Gastrocnemius medialis (tissue), 4 donors: ENCODE measurements at regions not wholly inside any gene's neighbourhood (a gene's known extent, or its start where the extent isn't known, plus 50 kb on each side); places are given as distances from the start of the nearest gene placed in this dataset.

Experiments used
- ATAC-seq, 2 donors: fragments of 150-250 bp; one replicate each; pipeline ENCODE4 v1.9.1; 2016
- DNase-seq, 2 donors: peaks; one replicate each; pipeline ENCODE4 v3.0.0-alpha.2; 2019
- H3K27ac ChIP-seq, 4 donors: fragments of 200-600 bp; sonication (generic); 1 replicate in 1 of 4; 2 replicates in 3 of 4; pipeline ENCODE4 v1.5.1; 2016 to 2018; ENCODE audit warnings: mild to moderate bottlenecking in 2 of 4, moderate library complexity in 1 of 4
- H3K27me3 ChIP-seq, 3 donors: fragments of 200-600 bp; sonication (generic) in 2 of 3; 1 replicate in 1 of 3; 2 replicates in 2 of 3; pipeline versions ENCODE4 v1.5.1 to v1.6.0; 2016 to 2019; ENCODE audit warnings: mild to moderate bottlenecking in 1 of 3, moderate library complexity in 1 of 3
- H3K36me3 ChIP-seq, 2 donors: fragments of 200-600 bp; sonication (generic) in 1 of 2; one replicate each; pipeline ENCODE4 v1.5.1; 2017 to 2018
- H3K4me1 ChIP-seq, 2 donors: fragments of 200-600 bp; sonication (generic) in 1 of 2; one replicate each; pipeline ENCODE4 v1.5.1; 2016 to 2017; ENCODE audit warnings: mild to moderate bottlenecking in 2 of 2
- H3K4me3 ChIP-seq, 4 donors: fragments of 200-600 bp; sonication (generic) in 3 of 4; 1 replicate in 1 of 4; 2 replicates in 3 of 4; pipeline ENCODE4 v1.5.1; 2016 to 2019; ENCODE audit warnings: mild to moderate bottlenecking in 2 of 4
- H3K9me3 ChIP-seq, 3 donors: fragments of 200-600 bp; sonication (generic) in 2 of 3; 1 replicate in 1 of 3; 2 replicates in 2 of 3; pipeline ENCODE4 v1.5.1; 2016 to 2019
- CTCF ChIP-seq, 5 experiments: fragments of 450-650 bp in 3 of 5; fragments of 200-600 bp in 2 of 5; sonication (generic) in 2 of 5; IDR thresholded peaks in 4 of 5; conservative IDR thresholded peaks in 1 of 5; 1 replicate in 4 of 5; 2 replicates in 1 of 5; pipeline ENCODE4 v1.5.1; 2016 to 2019; ENCODE audit warnings: antibody characterized with exemption in 5 of 5, mild to moderate bottlenecking in 3 of 5, moderate library complexity in 3 of 5
- POLR2A ChIP-seq, 2 donors: fragments of 450-650 bp; IDR thresholded peaks; one replicate each; pipeline ENCODE4 v1.6.1; 2017; ENCODE audit warnings: antibody characterized with exemption in 2 of 2, mild to moderate bottlenecking in 2 of 2, moderate library complexity in 2 of 2
- in situ Hi-C, 4 donors: fragments of 200-750 bp; cut with MboI; loops; one replicate each; pipeline versions ENCODE4 v1.15.0 to v1.8.0; 2017; ENCODE audit warnings: low sequenced_read_pairs in 4 of 4
- intact Hi-C: fragments of 100-400 bp; cut with DNase I; formaldehyde crosslinking; loops from one replicate; pipeline ENCODE4 v1.15.1; 2023; ENCODE audit warnings: low total_unique reads

DNA sequence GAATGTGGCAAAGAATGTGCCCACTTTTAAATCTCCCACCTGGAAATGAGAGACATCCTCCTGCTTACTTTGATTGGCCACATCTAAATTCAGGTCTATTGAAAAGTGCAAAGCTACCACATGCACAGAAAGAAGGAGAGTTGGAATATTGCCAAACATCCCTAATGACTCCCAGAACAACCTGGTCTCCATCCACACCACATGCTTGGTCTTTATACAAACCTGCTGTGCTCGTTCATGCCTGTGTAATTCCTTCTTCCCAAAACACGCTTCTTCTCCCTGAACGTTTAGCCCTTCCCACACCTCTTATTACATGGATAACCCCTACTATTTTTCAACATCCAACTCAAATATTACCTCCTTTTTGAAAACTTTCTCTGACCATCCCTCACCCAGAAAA lies 66.2 kb upstream of the BCL2L14 start:
- DNase-seq (no peak), ATAC-seq (no peak)
- intact Hi-C loops (no loop called here), in situ Hi-C loops (no loop called here)
- no peaks in the 10 kb centered on the region for H3K27me3 ChIP-seq
- H3K9me3 ChIP-seq = no peaks in the 10 kb centered on the region
- no peak overlapping the region for H3K27ac ChIP-seq
- TF ChIP-seq POLR2A (IDR thresholded peaks at IDR 0.05) (no peak), CTCF (IDR thresholded peaks at IDR 0.05 in 4 of 5, conservative IDR thresholded peaks at IDR 0.05 in 1 of 5) (no peak)
- no peak overlapping the region for H3K4me3 ChIP-seq
- H3K4me1 ChIP-seq = no peaks in the 10 kb centered on the region
- no peaks in the 10 kb centered on the region for H3K36me3 ChIP-seq

DNA sequence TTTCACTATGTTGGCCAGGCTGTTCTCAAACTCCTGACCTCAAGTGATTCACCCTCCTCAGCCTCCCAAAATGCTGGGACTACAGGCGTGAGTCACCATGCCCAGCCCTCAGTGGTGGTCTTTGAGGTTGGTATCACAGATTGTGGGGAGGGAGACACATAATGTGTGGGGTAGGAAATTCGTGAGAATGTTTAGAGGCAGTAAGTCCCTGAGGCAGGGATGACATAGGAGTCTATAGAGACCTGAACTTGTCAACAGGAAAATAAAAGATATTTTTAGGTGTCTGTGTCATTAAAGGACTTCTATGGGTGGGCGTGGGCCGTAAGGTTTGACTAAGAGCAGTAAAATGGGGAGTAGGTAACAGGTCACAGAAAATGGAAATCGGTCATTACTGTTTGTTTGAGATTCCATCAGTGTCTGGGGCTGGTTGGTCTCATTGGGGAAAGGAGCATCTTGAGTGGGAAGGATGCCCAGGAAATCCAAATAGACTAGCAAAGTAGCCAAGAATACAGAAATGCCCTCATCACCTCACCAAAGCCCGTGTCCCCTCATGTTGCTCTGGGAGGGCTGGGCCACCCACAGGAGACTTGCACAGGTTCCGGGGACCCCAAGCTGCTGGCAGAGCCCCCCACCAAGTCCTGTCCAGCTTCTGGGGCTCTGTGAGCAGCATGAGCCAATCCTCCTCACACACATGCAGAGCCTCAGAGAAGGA lies 63.6 kb upstream of the BCL2L14 start:
- Histone ChIP-seq H3K4me3 (no peak overlapping the region), H3K9me3 (no peaks in the 10 kb centered on the region), H3K27ac (no peak overlapping the region), H3K36me3 (no peaks in the 10 kb centered on the region), H3K27me3 (no peaks in the 10 kb centered on the region), H3K4me1 (no peaks in the 10 kb centered on the region)
- DNase-seq = no peak
- no peak for ATAC-seq
- TF ChIP-seq POLR2A (IDR thresholded peaks at IDR 0.05) = no peak
- TF ChIP-seq CTCF (IDR thresholded peaks at IDR 0.05 in 4 of 5, conservative IDR thresholded peaks at IDR 0.05 in 1 of 5) = no peak
- in situ Hi-C loops = no loop called here
- intact Hi-C loops = no loop called here

DNA sequence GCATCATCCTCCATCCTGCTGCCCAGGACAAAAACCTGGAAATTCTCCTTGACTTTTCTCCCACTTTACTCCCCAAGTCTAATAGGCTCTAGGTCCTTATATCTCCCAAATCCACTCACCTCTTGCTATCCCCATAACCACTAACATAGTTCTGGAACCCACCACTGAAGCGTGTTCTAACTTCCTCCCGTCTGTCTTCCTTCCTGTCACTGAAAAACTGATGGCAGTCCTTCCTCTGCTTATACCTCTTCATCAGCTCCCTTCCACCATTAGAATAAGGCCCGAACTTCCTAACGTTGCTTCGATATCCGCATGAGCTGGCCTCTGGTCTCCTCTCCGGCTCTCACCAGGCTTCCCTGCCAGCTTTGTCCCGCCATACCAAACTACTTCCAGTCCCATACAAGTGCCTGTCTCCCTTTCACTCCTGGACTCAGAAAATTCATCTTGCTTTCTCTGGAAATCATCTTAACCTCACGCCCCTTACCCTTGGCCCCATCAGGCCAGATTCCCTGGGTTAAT lies 63.0 kb upstream of the BCL2L14 start:
- H3K36me3 ChIP-seq = no peaks in the 10 kb centered on the region
- H3K4me3 ChIP-seq = no peak overlapping the region
- no peak for DNase-seq
- no peaks in the 10 kb centered on the region for H3K9me3 ChIP-seq
- H3K27ac ChIP-seq = no peak overlapping the region
- TF ChIP-seq POLR2A (IDR thresholded peaks at IDR 0.05) (no peak), CTCF (IDR thresholded peaks at IDR 0.05 in 4 of 5, conservative IDR thresholded peaks at IDR 0.05 in 1 of 5) (no peak)
- intact Hi-C loops = no loop called here
- no peaks in the 10 kb centered on the region for H3K27me3 ChIP-seq
- no peaks in the 10 kb centered on the region for H3K4me1 ChIP-seq
- no peak for ATAC-seq
- in situ Hi-C loops = no loop called here

DNA sequence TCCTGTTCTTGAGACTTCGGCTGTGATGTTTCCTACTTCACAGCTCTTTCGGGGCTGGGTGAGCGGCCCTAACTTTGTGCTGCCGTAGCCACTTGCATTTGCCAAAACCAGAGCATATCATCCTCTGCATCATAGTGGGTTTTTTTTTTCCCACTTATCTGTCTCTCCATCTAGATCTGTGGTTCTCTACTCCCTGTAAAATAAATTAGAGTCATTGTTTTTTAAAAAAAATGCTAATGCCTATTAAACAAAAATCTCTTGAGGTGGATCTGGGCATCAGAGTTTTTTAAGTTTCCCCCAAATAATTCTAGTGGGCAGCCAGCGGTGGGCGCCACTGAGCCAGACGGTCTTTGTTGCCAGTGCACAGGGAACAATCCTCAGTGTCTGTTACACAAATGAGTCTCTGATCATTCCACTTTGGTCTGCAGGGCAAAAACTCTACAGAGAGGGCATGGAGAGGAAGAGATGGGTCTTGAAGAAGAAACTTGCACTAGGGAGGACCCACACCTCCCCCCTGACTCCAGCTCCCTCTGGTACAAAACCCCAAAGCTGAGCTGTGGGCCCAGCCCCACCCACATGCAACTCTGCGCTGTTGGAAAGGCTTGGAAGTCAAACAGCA lies 62.4 kb upstream of the BCL2L14 start:
- intact Hi-C loops = no loop called here
- in situ Hi-C loops = no loop called here
- Histone ChIP-seq H3K4me3 (no peak overlapping the region), H3K36me3 (no peaks in the 10 kb centered on the region), H3K9me3 (no peaks in the 10 kb centered on the region), H3K27ac (no peak overlapping the region), H3K27me3 (no peaks in the 10 kb centered on the region), H3K4me1 (no peaks in the 10 kb centered on the region)
- TF ChIP-seq CTCF (IDR thresholded peaks at IDR 0.05 in 4 of 5, conservative IDR thresholded peaks at IDR 0.05 in 1 of 5) = no peak
- TF ChIP-seq POLR2A (IDR thresholded peaks at IDR 0.05) = no peak
- no peak for DNase-seq
- ATAC-seq = no peak
